ENCODE measurements at regions not wholly inside any gene's neighbourhood (a gene's known extent, or its start where the extent isn't known, plus 50 kb on each side); places are given as distances from the start of the nearest gene placed in this dataset.

DNA sequence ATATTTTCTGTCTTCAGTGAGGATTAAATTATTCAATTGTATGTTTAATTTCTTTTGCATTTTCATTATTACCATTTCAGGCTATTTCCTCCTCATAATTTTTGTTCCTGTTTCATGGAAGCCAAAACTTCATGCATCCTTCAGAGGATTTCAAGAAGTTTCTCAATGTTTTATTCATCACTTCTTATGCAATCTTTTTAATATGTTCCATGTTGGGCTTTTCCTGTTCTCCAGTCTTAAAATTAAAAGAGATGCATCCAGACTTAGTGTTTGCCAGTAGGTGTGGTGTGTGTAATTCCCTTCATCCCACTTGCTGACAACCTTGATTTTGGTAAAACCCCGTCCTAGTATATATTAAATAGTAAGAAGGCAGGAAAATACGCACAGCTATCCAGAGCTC, 190.0 kb downstream of the EN1 start (continued):
- TF ChIP-seq FOXP4 (CRISPR knock-in tag; IDR thresholded peaks at IDR 0.05), result no peak
- no peak for TF ChIP-seq EMX1 (CRISPR knock-in tag; IDR thresholded peaks at IDR 0.05)
- TF ChIP-seq NR2C2 (CRISPR knock-in tag; IDR thresholded peaks at IDR 0.05), result no peak
- TF ChIP-seq ZNF317 (CRISPR knock-in tag; IDR thresholded peaks at IDR 0.05; ENCODE audit: borderline replicate concordance, low read depth), result no peak
- TF ChIP-seq ATF6 (CRISPR knock-in tag; IDR thresholded peaks at IDR 0.05), result no peak
- no peak for TF ChIP-seq ELF4 (CRISPR knock-in tag; IDR thresholded peaks at IDR 0.05; ENCODE audit: low read depth)

DNA sequence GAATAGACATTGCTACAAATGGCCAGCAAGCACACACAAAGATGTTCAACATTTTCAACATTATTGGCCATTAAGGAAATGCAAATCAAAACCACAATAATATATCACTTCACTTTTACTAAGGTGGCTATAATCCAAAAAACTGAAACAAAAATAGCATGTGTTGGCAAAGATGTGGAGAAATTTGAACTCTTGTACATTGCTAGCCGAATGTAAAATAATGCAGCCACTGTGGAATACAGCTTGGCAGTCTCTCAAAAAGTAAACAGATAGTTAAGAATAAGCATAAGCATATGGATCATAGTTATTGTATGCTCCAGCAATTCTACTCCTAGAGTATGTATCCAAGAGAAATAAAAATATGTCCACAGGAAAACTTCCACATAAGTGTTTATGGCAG, 192.5 kb downstream of the EN1 start:
- H3K27ac Mint-ChIP-seq, result no peak overlapping the region
- ChIA-PET CTCF (no interaction called here), POLR2A (no interaction called here)
- DNase-seq (ENCODE audit: low spot score), result no peak
- no peak for ATAC-seq
- H3K27me3 Mint-ChIP-seq (ENCODE audit: low read depth), result no peaks in the 10 kb centered on the region; the same call in 1 of the 2 replicates
- H3K4me3 Mint-ChIP-seq, result no peak overlapping the region
- H3K9me3 Mint-ChIP-seq, result peaks cover 16% of the 10 kb centered on the region
- peaks cover 7% of the 10 kb centered on the region; the same call in 1 of the 2 replicates for H3K36me3 Mint-ChIP-seq
- H3K4me1 Mint-ChIP-seq, result no peaks in the 10 kb centered on the region
- TF ChIP-seq SP1 (CRISPR knock-in tag; conservative IDR thresholded peaks at IDR 0.05) (no peak), PRRX2 (CRISPR knock-in tag; IDR thresholded peaks at IDR 0.05) (no peak), FOXJ3 (CRISPR knock-in tag; IDR thresholded peaks at IDR 0.05; ENCODE audit: borderline replicate concordance) (no peak), MYBL2 (CRISPR knock-in tag; IDR thresholded peaks at IDR 0.05) (no peak), RELA (CRISPR knock-in tag; IDR thresholded peaks at IDR 0.05; ENCODE audit: borderline replicate concordance) (no peak), ZNF121 (CRISPR knock-in tag; IDR thresholded peaks at IDR 0.05) (no peak), STAT6 (CRISPR knock-in tag; conservative IDR thresholded peaks at IDR 0.05; ENCODE audit: low read depth) (no peak), ZNF532 (CRISPR knock-in tag; IDR thresholded peaks at IDR 0.05; ENCODE audit: borderline replicate concordance) (no peak), ZNF232 (CRISPR knock-in tag; IDR thresholded peaks at IDR 0.05) (no peak), ATF2 (CRISPR knock-in tag; IDR thresholded peaks at IDR 0.05; ENCODE audit: borderline replicate concordance, low read depth) (no peak)
- TF ChIP-seq, protein P1, sequence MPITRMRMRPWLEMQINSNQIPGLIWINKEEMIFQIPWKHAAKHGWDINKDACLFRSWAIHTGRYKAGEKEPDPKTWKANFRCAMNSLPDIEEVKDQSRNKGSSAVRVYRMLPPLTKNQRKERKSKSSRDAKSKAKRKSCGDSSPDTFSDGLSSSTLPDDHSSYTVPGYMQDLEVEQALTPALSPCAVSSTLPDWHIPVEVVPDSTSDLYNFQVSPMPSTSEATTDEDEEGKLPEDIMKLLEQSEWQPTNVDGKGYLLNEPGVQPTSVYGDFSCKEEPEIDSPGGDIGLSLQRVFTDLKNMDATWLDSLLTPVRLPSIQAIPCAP (CRISPR knock-in tag; IDR thresholded peaks at IDR 0.05), result no peak
- TF ChIP-seq, protein P2, sequence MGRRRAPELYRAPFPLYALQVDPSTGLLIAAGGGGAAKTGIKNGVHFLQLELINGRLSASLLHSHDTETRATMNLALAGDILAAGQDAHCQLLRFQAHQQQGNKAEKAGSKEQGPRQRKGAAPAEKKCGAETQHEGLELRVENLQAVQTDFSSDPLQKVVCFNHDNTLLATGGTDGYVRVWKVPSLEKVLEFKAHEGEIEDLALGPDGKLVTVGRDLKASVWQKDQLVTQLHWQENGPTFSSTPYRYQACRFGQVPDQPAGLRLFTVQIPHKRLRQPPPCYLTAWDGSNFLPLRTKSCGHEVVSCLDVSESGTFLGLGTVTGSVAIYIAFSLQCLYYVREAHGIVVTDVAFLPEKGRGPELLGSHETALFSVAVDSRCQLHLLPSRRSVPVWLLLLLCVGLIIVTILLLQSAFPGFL (CRISPR knock-in tag; IDR thresholded peaks at IDR 0.05; ENCODE audit: borderline replicate concordance), result no peak
- TF ChIP-seq, protein P3, sequence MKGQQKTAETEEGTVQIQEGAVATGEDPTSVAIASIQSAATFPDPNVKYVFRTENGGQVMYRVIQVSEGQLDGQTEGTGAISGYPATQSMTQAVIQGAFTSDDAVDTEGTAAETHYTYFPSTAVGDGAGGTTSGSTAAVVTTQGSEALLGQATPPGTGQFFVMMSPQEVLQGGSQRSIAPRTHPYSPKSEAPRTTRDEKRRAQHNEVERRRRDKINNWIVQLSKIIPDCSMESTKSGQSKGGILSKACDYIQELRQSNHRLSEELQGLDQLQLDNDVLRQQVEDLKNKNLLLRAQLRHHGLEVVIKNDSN (CRISPR knock-in tag; IDR thresholded peaks at IDR 0.05), result no peak

Data from WTC11 (cell line).